GM23338 (cell line): ENCODE measurements at regions not wholly inside any gene's neighbourhood (a gene's known extent, or its start where the extent isn't known, plus 50 kb on each side); places are given as distances from the start of the nearest gene placed in this dataset.
A peak's percentile ranks its signal among the peaks of the same experiment; 100 is the strongest.

Experiments
- EZH2 ChIP-seq: fragments of 200-600 bp; sonication (generic); IDR thresholded peaks from one replicate; pipeline ENCODE4 v1.8.0; 2017; ENCODE audit warnings: antibody characterized with exemption, mild to moderate bottlenecking, low read depth; ENCODE audit not compliant: unreplicated experiment
- JUNB ChIP-seq: IDR thresholded peaks from one replicate; pipeline ENCODE4 v1.6.1; 2016; ENCODE audit warnings: antibody characterized with exemption; ENCODE audit not compliant: unreplicated experiment
- TF ChIP-seq, protein P1 (sequence below), 2 experiments: fragments of 200-600 bp in 1 of 2; sonication (generic) in 1 of 2; conservative IDR thresholded peaks; 2 replicates each; pipeline versions ENCODE4 v1.5.1 to v1.6.1; 2016 to 2017; ENCODE audit warnings: antibody characterized with exemption in 2 of 2, low read depth in 2 of 2, mild to moderate bottlenecking in 2 of 2, moderate library complexity in 1 of 2
- TF ChIP-seq, protein P2 (sequence below): IDR thresholded peaks from one replicate; pipeline ENCODE4 v1.6.1; 2018; ENCODE audit warnings: antibody characterized with exemption; ENCODE audit not compliant: unreplicated experiment

DNA sequence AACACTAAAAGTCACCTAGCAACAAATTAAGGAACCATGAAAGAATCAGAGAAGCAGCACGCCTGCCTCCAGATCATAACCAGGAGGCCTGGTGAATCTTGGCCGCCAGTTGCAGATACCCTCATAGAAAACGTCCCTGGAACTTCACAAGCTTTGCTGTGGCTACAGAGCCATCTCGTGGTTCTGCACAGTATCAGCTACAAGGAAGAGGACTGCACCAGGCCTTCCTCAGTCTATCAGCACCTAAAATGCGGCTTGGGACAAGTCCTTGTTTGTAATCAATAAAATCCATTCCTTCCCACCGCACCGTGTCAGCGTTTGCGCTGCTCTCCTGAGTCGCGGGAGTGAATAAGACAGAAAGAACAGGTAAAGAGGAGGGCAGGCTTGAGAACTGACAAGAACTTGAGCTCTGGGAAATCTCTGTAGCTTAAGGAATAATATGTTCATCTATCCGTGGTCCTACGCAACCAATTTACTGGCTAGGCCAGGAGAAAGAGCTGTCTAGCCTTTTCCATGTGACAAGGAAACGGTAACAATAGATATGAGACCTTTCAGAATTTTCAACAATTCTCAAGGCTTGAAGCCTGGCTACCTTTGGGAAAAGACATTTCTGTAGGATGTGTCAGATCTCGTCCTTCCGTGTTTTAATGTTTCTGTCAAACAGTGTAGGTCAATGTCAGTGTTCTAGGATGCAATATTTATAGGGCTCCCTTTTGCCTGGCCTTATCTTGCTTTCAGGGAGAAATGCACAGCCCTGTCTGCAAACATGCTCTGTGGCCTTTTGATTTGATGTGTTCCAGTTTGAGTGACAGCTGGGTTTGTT, 128.5 kb upstream of the RAB12 start:
- TF ChIP-seq, protein P1, sequence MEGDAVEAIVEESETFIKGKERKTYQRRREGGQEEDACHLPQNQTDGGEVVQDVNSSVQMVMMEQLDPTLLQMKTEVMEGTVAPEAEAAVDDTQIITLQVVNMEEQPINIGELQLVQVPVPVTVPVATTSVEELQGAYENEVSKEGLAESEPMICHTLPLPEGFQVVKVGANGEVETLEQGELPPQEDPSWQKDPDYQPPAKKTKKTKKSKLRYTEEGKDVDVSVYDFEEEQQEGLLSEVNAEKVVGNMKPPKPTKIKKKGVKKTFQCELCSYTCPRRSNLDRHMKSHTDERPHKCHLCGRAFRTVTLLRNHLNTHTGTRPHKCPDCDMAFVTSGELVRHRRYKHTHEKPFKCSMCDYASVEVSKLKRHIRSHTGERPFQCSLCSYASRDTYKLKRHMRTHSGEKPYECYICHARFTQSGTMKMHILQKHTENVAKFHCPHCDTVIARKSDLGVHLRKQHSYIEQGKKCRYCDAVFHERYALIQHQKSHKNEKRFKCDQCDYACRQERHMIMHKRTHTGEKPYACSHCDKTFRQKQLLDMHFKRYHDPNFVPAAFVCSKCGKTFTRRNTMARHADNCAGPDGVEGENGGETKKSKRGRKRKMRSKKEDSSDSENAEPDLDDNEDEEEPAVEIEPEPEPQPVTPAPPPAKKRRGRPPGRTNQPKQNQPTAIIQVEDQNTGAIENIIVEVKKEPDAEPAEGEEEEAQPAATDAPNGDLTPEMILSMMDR (conservative IDR thresholded peaks at IDR 0.05; ENCODE audit: low read depth in 2 of 2), result peak; percentile 38 to 66
- TF ChIP-seq JUNB, result no peak
- TF ChIP-seq, protein P2, sequence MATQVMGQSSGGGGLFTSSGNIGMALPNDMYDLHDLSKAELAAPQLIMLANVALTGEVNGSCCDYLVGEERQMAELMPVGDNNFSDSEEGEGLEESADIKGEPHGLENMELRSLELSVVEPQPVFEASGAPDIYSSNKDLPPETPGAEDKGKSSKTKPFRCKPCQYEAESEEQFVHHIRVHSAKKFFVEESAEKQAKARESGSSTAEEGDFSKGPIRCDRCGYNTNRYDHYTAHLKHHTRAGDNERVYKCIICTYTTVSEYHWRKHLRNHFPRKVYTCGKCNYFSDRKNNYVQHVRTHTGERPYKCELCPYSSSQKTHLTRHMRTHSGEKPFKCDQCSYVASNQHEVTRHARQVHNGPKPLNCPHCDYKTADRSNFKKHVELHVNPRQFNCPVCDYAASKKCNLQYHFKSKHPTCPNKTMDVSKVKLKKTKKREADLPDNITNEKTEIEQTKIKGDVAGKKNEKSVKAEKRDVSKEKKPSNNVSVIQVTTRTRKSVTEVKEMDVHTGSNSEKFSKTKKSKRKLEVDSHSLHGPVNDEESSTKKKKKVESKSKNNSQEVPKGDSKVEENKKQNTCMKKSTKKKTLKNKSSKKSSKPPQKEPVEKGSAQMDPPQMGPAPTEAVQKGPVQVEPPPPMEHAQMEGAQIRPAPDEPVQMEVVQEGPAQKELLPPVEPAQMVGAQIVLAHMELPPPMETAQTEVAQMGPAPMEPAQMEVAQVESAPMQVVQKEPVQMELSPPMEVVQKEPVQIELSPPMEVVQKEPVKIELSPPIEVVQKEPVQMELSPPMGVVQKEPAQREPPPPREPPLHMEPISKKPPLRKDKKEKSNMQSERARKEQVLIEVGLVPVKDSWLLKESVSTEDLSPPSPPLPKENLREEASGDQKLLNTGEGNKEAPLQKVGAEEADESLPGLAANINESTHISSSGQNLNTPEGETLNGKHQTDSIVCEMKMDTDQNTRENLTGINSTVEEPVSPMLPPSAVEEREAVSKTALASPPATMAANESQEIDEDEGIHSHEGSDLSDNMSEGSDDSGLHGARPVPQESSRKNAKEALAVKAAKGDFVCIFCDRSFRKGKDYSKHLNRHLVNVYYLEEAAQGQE, result no peak
- TF ChIP-seq EZH2, result no peak
